ENCODE measurements at regions not wholly inside any gene's neighbourhood (a gene's known extent, or its start where the extent isn't known, plus 50 kb on each side); places are given as distances from the start of the nearest gene placed in this dataset.
"Not testable (repeated sequence)": the region's sequence is repeated elsewhere in the genome, so short reads cannot be mapped to it uniquely, and the experiment has no call there.

- peak in 1 of 2 experiments; percentile 48 for DNase-seq
Measured at GRCh38 chr2:67571785-67572718, 174.9 kb downstream of the ETAA1 start.

- no peak for DNase-seq
Measured at GRCh38 chr2:67572721-67573435, 175.7 kb downstream of the ETAA1 start.

GRCh38 chr2:67574230-67574629 lies 177.1 kb downstream of the ETAA1 start:
- no peak for DNase-seq

- no peak for DNase-seq
Measured at GRCh38 chr2:67576226-67576625, 179.1 kb downstream of the ETAA1 start.

GRCh38 chr2:67576991-67577390 lies 179.9 kb downstream of the ETAA1 start:
- DNase-seq, result no peak

GRCh38 chr2:67579216-67579615 lies 182.1 kb downstream of the ETAA1 start:
- no peak for DNase-seq

- DNase-seq, result no peak
Measured at GRCh38 chr2:67579806-67580205, 182.7 kb downstream of the ETAA1 start.

- peak in 1 of 2 experiments; percentile 54 for DNase-seq
Measured at GRCh38 chr2:67581751-67582150, 184.6 kb downstream of the ETAA1 start.

GRCh38 chr2:67583185-67583584 lies 186.1 kb downstream of the ETAA1 start:
- no peak for DNase-seq

- DNase-seq, result no peak
Measured at GRCh38 chr2:67585400-67585799, 188.3 kb downstream of the ETAA1 start.

- DNase-seq, result not testable (repeated sequence)
Measured at GRCh38 chr2:67589121-67589520, 192.0 kb downstream of the ETAA1 start.

GRCh38 chr2:67594522-67594921 lies 197.4 kb downstream of the ETAA1 start:
- DNase-seq, result not testable (repeated sequence)

- DNase-seq, result no peak
Measured at GRCh38 chr2:67596871-67597270, 199.7 kb downstream of the ETAA1 start.

GRCh38 chr2:67599561-67599960 lies 202.4 kb downstream of the ETAA1 start:
- DNase-seq, result no peak

- DNase-seq, result no peak
Measured at GRCh38 chr2:67600222-67600871, 203.2 kb downstream of the ETAA1 start.

GRCh38 chr2:67600946-67601345 lies 203.8 kb downstream of the ETAA1 start:
- no peak for DNase-seq

- DNase-seq, result no peak
Measured at GRCh38 chr2:67604360-67604759, 207.2 kb downstream of the ETAA1 start.

GRCh38 chr2:67612576-67613042 lies 215.5 kb downstream of the ETAA1 start:
- DNase-seq, result no peak

GRCh38 chr2:67613227-67613626 lies 216.1 kb downstream of the ETAA1 start:
- no peak for DNase-seq

GRCh38 chr2:67614454-67614853 lies 217.3 kb downstream of the ETAA1 start:
- DNase-seq, result no peak

- no peak for DNase-seq
Measured at GRCh38 chr2:67616749-67617148, 219.6 kb downstream of the ETAA1 start.

- DNase-seq, result no peak
Measured at GRCh38 chr2:67619204-67619603, 222.1 kb downstream of the ETAA1 start.

GRCh38 chr2:67623741-67624140 lies 226.6 kb downstream of the ETAA1 start:
- DNase-seq, result peak in 1 of 2 experiments; percentile 18

Data from NCI-H526 (cell line).